Right lobe of liver (tissue), 6 donors: ENCODE measurements at regions not wholly inside any gene's neighbourhood (a gene's known extent, or its start where the extent isn't known, plus 50 kb on each side); places are given as distances from the start of the nearest gene placed in this dataset.

Experiments used
- ATAC-seq, 4 donors: fragments of 200-7000 bp; cut with Tn5 transposase; one replicate each; pipeline ENCODE4 v1.9.1; 2020; ENCODE audit warnings: mild to moderate bottlenecking in 4 of 4, moderate library complexity in 4 of 4
- DNase-seq, 3 donors: peaks; one replicate each; pipeline ENCODE4 v3.0.0-alpha.2; 2020
- H3K27ac ChIP-seq, 3 donors: fragments of 200-600 bp; one replicate each; pipeline ENCODE4 v1.8.0; 2022
- H3K27me3 ChIP-seq, 2 donors: fragments of 200-600 bp; one replicate each; pipeline ENCODE4 v1.8.0; 2022
- H3K36me3 ChIP-seq, 4 donors: fragments of 200-600 bp; sonication (generic) in 1 of 4; one replicate each; pipeline versions ENCODE4 v1.5.1 to v1.8.0; 2017 to 2022; ENCODE audit warnings: control low read depth in 1 of 4
- H3K4me1 ChIP-seq, 4 donors: fragments of 200-600 bp; sonication (generic) in 1 of 4; one replicate each; pipeline versions ENCODE4 v1.5.1 to v1.8.0; 2017 to 2022; ENCODE audit warnings: control low read depth in 1 of 4
- H3K4me3 ChIP-seq, 3 donors: fragments of 200-600 bp; one replicate each; pipeline ENCODE4 v1.8.0; 2022
- H3K9me3 ChIP-seq, 4 donors: fragments of 200-600 bp; sonication (generic) in 1 of 4; one replicate each; pipeline versions ENCODE4 v1.5.1 to v1.8.0; 2017 to 2022; ENCODE audit warnings: control low read depth in 1 of 4
- POLR2A ChIP-seq: fragments of 450-650 bp; IDR thresholded peaks from one replicate; pipeline ENCODE4 v1.6.1; 2017; ENCODE audit warnings: antibody characterized with exemption, mild to moderate bottlenecking
- WGBS: methylation state at CpG from one replicate; pipeline ENCODE4 v1.1.6; 2018; ENCODE audit warnings: low coverage, low lambda C conversion rate; ENCODE audit not compliant: insufficient coverage; ENCODE audit errors: missing lambda C conversion rate; 5-methylcytosine and 5-hydroxymethylcytosine counted together
- intact Hi-C, 2 donors: fragments of 100-400 bp; cut with DNase I; formaldehyde crosslinking; loops; one replicate each; pipeline versions ENCODE4 v1.11.2 to v1.14.1; 2022
- TF ChIP-seq, protein P1 (sequence below), 4 donors: fragments of 200-600 bp in 3 of 4; fragments of 450-650 bp in 1 of 4; IDR thresholded peaks; one replicate each; pipeline versions ENCODE4 v1.5.1 to v1.8.0; 2016 to 2022; ENCODE audit warnings: antibody characterized with exemption in 4 of 4, mild to moderate bottlenecking in 2 of 4
- donor health status: DM: no; HTN: yes; CAD: no.
- donor health status: DM: no; HTN: no; CAD: no.
- donor health status: DM: no; HTN: no; CAD: no.
- donor health status: DM: no; HTN: yes; CAD: no.
- donor health status: DM: no; HTN: yes; CAD: no.

GRCh38 chrX:39886282-39886681 lies 211.5 kb downstream of the BCOR start:
- no peak for TF ChIP-seq POLR2A
- TF ChIP-seq, protein P1, sequence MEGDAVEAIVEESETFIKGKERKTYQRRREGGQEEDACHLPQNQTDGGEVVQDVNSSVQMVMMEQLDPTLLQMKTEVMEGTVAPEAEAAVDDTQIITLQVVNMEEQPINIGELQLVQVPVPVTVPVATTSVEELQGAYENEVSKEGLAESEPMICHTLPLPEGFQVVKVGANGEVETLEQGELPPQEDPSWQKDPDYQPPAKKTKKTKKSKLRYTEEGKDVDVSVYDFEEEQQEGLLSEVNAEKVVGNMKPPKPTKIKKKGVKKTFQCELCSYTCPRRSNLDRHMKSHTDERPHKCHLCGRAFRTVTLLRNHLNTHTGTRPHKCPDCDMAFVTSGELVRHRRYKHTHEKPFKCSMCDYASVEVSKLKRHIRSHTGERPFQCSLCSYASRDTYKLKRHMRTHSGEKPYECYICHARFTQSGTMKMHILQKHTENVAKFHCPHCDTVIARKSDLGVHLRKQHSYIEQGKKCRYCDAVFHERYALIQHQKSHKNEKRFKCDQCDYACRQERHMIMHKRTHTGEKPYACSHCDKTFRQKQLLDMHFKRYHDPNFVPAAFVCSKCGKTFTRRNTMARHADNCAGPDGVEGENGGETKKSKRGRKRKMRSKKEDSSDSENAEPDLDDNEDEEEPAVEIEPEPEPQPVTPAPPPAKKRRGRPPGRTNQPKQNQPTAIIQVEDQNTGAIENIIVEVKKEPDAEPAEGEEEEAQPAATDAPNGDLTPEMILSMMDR (IDR thresholded peaks at IDR 0.05): no peak
- DNase-seq (no peak), ATAC-seq (peak in 2 of 4 donors; percentile 33 to 38)
- 8% methylated on average over 2 of the region's 3 CpGs for WGBS
- Histone ChIP-seq H3K36me3 (no peaks in the 10 kb centered on the region), H3K27me3 (no peaks in the 10 kb centered on the region), H3K4me1 (no peaks in the 10 kb centered on the region), H3K27ac (no peak overlapping the region), H3K9me3 (no peaks in the 10 kb centered on the region), H3K4me3 (no peak overlapping the region)
- intact Hi-C loops: no loop called here

GRCh38 chrX:39888730-39889129 lies 209.0 kb downstream of the BCOR start:
- Histone ChIP-seq H3K4me3 (no peak overlapping the region), H3K27me3 (no peaks in the 10 kb centered on the region), H3K9me3 (no peaks in the 10 kb centered on the region), H3K27ac (no peak overlapping the region), H3K4me1 (no peaks in the 10 kb centered on the region), H3K36me3 (no peaks in the 10 kb centered on the region)
- WGBS: 67% methylated on average over 1 of the region's 1 CpG
- intact Hi-C loops: no loop called here
- DNase-seq (no peak), ATAC-seq (no peak)
- TF ChIP-seq, protein P1 (IDR thresholded peaks at IDR 0.05): no peak
- no peak for TF ChIP-seq POLR2A

DNA sequence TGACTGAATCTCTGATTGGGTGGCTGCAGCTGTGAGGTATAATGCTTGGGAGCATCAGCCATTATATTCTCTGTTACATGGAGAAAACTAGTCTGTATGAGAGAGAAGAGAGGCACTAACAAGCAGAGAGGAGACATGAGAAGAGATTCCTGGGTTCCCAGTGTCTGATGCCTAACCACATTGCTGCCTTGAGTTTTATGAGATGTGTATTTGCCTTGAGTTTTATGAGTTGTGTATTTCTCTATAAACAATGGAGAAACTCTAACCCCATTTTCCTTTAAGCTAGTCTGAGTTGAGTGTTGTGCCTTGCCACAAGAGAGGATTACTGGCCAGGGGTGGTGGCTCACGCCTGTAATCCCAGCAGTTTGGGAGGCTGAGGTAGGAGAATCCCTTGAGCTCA lies 208.1 kb downstream of the BCOR start:
- 78% methylated on average over 1 of the region's 1 CpG for WGBS
- no peaks in the 10 kb centered on the region for H3K36me3 ChIP-seq
- intact Hi-C loops: no loop called here
- no peaks in the 10 kb centered on the region for H3K4me1 ChIP-seq
- no peak overlapping the region for H3K27ac ChIP-seq
- ATAC-seq (no peak), DNase-seq (no peak)
- TF ChIP-seq, protein P1 (IDR thresholded peaks at IDR 0.05): no peak
- no peak for TF ChIP-seq POLR2A
- no peak overlapping the region for H3K4me3 ChIP-seq
- no peaks in the 10 kb centered on the region for H3K27me3 ChIP-seq
- H3K9me3 ChIP-seq: no peaks in the 10 kb centered on the region

GRCh38 chrX:39890807-39891206 lies 207.0 kb downstream of the BCOR start:
- WGBS: 50% methylated on average over 4 of the region's 8 CpGs
- Histone ChIP-seq H3K27ac (no peak overlapping the region), H3K4me1 (no peaks in the 10 kb centered on the region), H3K27me3 (no peaks in the 10 kb centered on the region), H3K36me3 (no peaks in the 10 kb centered on the region), H3K9me3 (no peaks in the 10 kb centered on the region), H3K4me3 (no peak overlapping the region)
- intact Hi-C loops: no loop called here
- TF ChIP-seq POLR2A: no peak
- TF ChIP-seq, protein P1 (IDR thresholded peaks at IDR 0.05): no peak
- ATAC-seq (no peak), DNase-seq (no peak)

DNA sequence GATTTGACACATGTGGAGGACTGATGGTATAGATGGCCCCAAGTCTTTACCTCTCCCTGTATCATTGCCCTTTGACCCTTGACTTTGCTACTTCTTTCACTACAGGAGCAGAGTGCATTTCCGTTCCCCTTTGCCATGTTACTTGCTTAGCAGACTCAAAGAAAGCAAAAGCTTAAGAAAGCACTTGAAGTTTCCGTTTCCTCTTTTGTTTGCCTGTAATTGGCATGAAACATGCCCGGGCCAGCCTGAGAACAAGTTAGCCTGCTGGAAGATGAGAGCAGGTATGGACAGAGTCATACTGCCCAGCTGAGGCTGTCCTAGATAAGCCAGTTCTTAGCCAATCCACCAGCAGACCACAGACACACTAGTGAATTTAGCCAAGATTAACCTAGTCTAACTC lies 206.0 kb downstream of the BCOR start:
- no peaks in the 10 kb centered on the region for H3K4me1 ChIP-seq
- H3K9me3 ChIP-seq: no peaks in the 10 kb centered on the region
- no peak overlapping the region for H3K27ac ChIP-seq
- no peak overlapping the region for H3K4me3 ChIP-seq
- no peak for DNase-seq
- intact Hi-C loops: no loop called here
- no peaks in the 10 kb centered on the region for H3K36me3 ChIP-seq
- peak; percentile 24 to 51 (median 34) for ATAC-seq
- no peak for TF ChIP-seq POLR2A
- TF ChIP-seq, protein P1 (IDR thresholded peaks at IDR 0.05): no peak
- H3K27me3 ChIP-seq: no peaks in the 10 kb centered on the region
- 31% methylated on average over 3 of the region's 3 CpGs for WGBS
